ENCODE measurements at regions not wholly inside any gene's neighbourhood (a gene's known extent, or its start where the extent isn't known, plus 50 kb on each side); places are given as distances from the start of the nearest gene placed in this dataset.

- DNase-seq: no peak
- no peaks in the 10 kb centered on the region for H3K36me3 ChIP-seq (ENCODE audit: control insufficient read depth, insufficient read depth, low read length)
- TF ChIP-seq CTCF (IDR thresholded peaks at IDR 0.05; ENCODE audit: insufficient read depth in 1 of 2, low read depth in 1 of 2, low read length in 1 of 2, severe bottlenecking in 1 of 2, unreplicated experiment in 1 of 2): no peak
- H3K9me3 Mint-ChIP-seq (ENCODE audit: unreplicated experiment): no peaks in the 10 kb centered on the region
- H3K4me3 ChIP-seq (ENCODE audit: low read depth, low read length): no peak overlapping the region
- POLR2A ChIA-PET: no interaction called here
- H3K27me3 ChIP-seq (replicated peaks; ENCODE audit: control insufficient read depth, insufficient read depth, low read length): no peaks in the 10 kb centered on the region
- no peak overlapping the region for H3K27ac Mint-ChIP-seq (ENCODE audit: unreplicated experiment)
- H3K4me1 ChIP-seq: no peaks in the 10 kb centered on the region
- H3K4me3 Mint-ChIP-seq (ENCODE audit: unreplicated experiment): no peak overlapping the region
- intact Hi-C loops (cut with micrococcal nuclease; ENCODE audit: unreplicated experiment): no loop called here
- H3K36me3 Mint-ChIP-seq (ENCODE audit: insufficient read depth, unreplicated experiment): no peaks in the 10 kb centered on the region
- CTCF ChIA-PET: no interaction called here
- no peaks in the 10 kb centered on the region for H3K27me3 Mint-ChIP-seq (ENCODE audit: insufficient read depth, unreplicated experiment)
- H3K9me3 ChIP-seq: no peaks in the 10 kb centered on the region
- no peaks in the 10 kb centered on the region for H3K4me1 Mint-ChIP-seq (ENCODE audit: low read depth, unreplicated experiment)
- BruUV-seq (replicated peaks): no TSS peak
These were observed 219.2 kb downstream of the FSCB start for GRCh38 chr14:44287858-44288257.

- Histone ChIP-seq H3K4me3 (ENCODE audit: low read depth, low read length) (no peak overlapping the region), H3K9me3 (no peaks in the 10 kb centered on the region), H3K36me3 (ENCODE audit: control insufficient read depth, insufficient read depth, low read length) (no peaks in the 10 kb centered on the region), H3K4me1 (no peaks in the 10 kb centered on the region), H3K27me3 (replicated peaks; ENCODE audit: control insufficient read depth, insufficient read depth, low read length) (no peaks in the 10 kb centered on the region)
- Mint-ChIP-seq H3K36me3 (ENCODE audit: insufficient read depth, unreplicated experiment) (no peaks in the 10 kb centered on the region), H3K9me3 (ENCODE audit: unreplicated experiment) (no peaks in the 10 kb centered on the region), H3K4me1 (ENCODE audit: low read depth, unreplicated experiment) (no peaks in the 10 kb centered on the region), H3K4me3 (ENCODE audit: unreplicated experiment) (no peak overlapping the region), H3K27me3 (ENCODE audit: insufficient read depth, unreplicated experiment) (no peaks in the 10 kb centered on the region), H3K27ac (ENCODE audit: unreplicated experiment) (no peak overlapping the region)
- TF ChIP-seq CTCF (IDR thresholded peaks at IDR 0.05; ENCODE audit: insufficient read depth in 1 of 2, low read depth in 1 of 2, low read length in 1 of 2, severe bottlenecking in 1 of 2, unreplicated experiment in 1 of 2): no peak
- intact Hi-C loops (cut with micrococcal nuclease; ENCODE audit: unreplicated experiment): no loop called here
- POLR2A ChIA-PET: no interaction called here
- CTCF ChIA-PET: no interaction called here
- no TSS peak for BruUV-seq (replicated peaks)
- no peak for DNase-seq
These were observed 220.9 kb downstream of the FSCB start for GRCh38 chr14:44286201-44286600.

- Mint-ChIP-seq H3K9me3 (ENCODE audit: unreplicated experiment) (no peaks in the 10 kb centered on the region), H3K4me3 (ENCODE audit: unreplicated experiment) (no peak overlapping the region), H3K27ac (ENCODE audit: unreplicated experiment) (no peak overlapping the region), H3K27me3 (ENCODE audit: insufficient read depth, unreplicated experiment) (no peaks in the 10 kb centered on the region), H3K36me3 (ENCODE audit: insufficient read depth, unreplicated experiment) (no peaks in the 10 kb centered on the region), H3K4me1 (ENCODE audit: low read depth, unreplicated experiment) (no peaks in the 10 kb centered on the region)
- ChIA-PET POLR2A (no interaction called here), CTCF (no interaction called here)
- Histone ChIP-seq H3K27me3 (replicated peaks; ENCODE audit: control insufficient read depth, insufficient read depth, low read length) (no peaks in the 10 kb centered on the region), H3K4me3 (ENCODE audit: low read depth, low read length) (no peak overlapping the region), H3K36me3 (ENCODE audit: control insufficient read depth, insufficient read depth, low read length) (no peaks in the 10 kb centered on the region), H3K4me1 (no peaks in the 10 kb centered on the region), H3K9me3 (no peaks in the 10 kb centered on the region)
- no TSS peak for BruUV-seq (replicated peaks)
- TF ChIP-seq CTCF (IDR thresholded peaks at IDR 0.05; ENCODE audit: insufficient read depth in 1 of 2, low read depth in 1 of 2, low read length in 1 of 2, severe bottlenecking in 1 of 2, unreplicated experiment in 1 of 2): no peak
- intact Hi-C loops (cut with micrococcal nuclease; ENCODE audit: unreplicated experiment): no loop called here
- no peak for DNase-seq
These were observed 223.2 kb downstream of the FSCB start for GRCh38 chr14:44283836-44284235.

All from Caco-2 (cell line).